GM19452 (cell line): ENCODE measurements at regions not wholly inside any gene's neighbourhood (a gene's known extent, or its start where the extent isn't known, plus 50 kb on each side); places are given as distances from the start of the nearest gene placed in this dataset.

Experiments
- ATAC-seq: cut with Tn5 transposase; IDR thresholded peaks from one replicate; pipeline ENCODE4 v1.9.1; 2021; ENCODE audit not compliant: unreplicated experiment

DNA sequence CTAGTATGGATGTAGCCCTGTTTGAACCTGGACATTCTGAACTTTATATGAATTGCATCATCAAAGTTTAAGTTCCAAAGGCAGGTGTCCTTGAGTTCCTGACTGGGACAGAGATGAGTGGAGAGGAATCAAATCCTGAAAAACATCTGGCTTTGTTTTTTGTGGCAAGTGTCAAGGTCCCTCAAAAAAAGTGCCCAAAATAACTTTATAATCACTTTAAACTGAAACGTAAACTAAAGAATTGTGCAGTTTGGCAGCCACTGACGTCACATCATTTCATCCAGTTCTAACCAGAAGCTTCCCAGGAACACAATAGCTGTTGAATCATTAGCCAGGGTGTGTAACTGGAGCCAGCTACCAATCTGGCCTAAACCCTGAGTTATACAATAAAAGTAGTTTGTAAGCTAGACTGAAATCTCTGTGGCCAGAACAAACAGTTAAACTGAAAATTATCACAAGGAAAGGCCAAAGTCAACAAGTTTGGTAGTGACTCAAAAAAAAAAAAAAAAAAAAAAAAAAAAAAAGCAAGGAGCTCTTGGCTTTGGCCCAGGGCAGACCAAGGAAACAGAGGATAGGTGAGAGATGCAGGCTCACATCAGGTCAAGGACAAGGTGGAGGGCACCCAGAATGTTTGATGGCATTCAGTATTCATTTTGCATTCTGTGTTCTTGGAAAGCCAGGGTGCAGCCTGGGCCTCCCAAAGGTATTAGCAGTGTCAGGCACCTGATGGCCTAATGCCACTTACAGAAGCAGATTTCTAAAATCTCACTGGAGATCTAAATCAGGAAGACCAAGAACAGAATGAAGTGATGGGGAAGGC lies 74.3 kb downstream of the TNFSF18 start:
- ATAC-seq: no peak

GRCh38 chr1:172977296-172978017 lies 73.3 kb downstream of the TNFSF18 start:
- ATAC-seq: peak; percentile 55

DNA sequence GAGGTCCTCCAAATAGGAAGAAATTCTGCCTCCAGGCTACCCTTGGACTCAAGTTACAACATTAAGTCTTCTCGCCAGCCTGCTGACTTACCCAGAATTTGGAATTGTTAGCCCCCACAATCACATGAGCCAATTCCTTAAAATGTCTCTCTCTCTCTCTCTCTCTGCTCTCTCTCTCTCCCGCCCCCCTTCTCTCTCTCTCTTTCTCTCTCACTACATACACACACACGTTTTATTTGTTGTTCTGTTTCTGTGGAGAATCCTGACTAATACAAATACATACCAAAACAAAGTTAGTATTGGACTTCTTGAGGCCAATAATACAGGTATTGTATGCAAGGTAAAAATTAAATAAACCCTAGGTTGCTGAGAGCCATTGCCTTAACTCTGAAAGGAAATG lies 72.1 kb downstream of the TNFSF18 start:
- no peak for ATAC-seq

GRCh38 chr1:172979828-172980227 lies 70.9 kb downstream of the TNFSF18 start:
- ATAC-seq: no peak

- no peak for ATAC-seq
Measured at GRCh38 chr1:172980456-172980855, 70.3 kb downstream of the TNFSF18 start.

DNA sequence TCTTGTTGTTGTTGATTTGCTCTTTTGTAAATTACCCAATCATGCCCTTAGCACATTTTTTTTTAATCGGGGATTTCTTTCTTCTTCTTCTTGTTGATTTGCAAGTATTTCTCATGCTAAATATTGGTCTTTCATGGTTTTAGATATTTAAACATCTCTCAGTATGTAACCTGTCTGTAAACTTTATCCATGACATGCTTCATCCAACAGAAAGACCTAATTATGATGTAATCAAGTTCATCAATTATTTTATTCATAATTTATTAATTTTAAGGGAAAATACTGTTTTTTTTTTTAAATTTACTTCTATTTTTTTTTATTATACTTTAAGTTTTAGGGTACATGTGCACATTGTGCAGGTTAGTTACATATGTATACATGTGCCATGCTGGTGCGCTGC lies 69.8 kb downstream of the TNFSF18 start:
- no peak for ATAC-seq
